ENCODE measurements at regions not wholly inside any gene's neighbourhood (a gene's known extent, or its start where the extent isn't known, plus 50 kb on each side); places are given as distances from the start of the nearest gene placed in this dataset.

- TF ChIP-seq POLR2A (IDR thresholded peaks at IDR 0.05) (no peak), CTCF (IDR thresholded peaks at IDR 0.05) (no peak)
Observed at GRCh38 chr2:107437807-107438206, 388.9 kb upstream of the RGPD4 start.

Measured in upper lobe of left lung (tissue), 4 donors.